IMR-90 (cell line): ENCODE measurements at regions not wholly inside any gene's neighbourhood (a gene's known extent, or its start where the extent isn't known, plus 50 kb on each side); places are given as distances from the start of the nearest gene placed in this dataset.

Experiments used
- ATAC-seq: fragments of 200-7000 bp; cut with Tn5 transposase; 2 replicates; pipeline ENCODE4 v1.9.1; 2020; ENCODE audit warnings: low read depth, mild to moderate bottlenecking, moderate library complexity
- BruUV-seq: library from RNA; stranded (reverse); fragments of 400-500 nt; replicated peaks from 2 replicates; lab custom pipeline; 2021; lab: Mats Ljungman, UMichigan
- CTCF ChIA-PET: fragments of 300-600 bp; formaldehyde crosslinking; extraction: SDS; loops from one replicate; lab custom pipeline; 2021; ENCODE audit warnings: antibody characterized with exemption; lab: Yijun Ruan, JAX
- POLR2A ChIA-PET: fragments of 300-600 bp; sonication (Branson Sonifier 250); formaldehyde crosslinking; loops from one replicate; lab custom pipeline; 2022; ENCODE audit warnings: antibody characterized with exemption; ENCODE audit not compliant: unreplicated experiment; lab: Charles Lee
- DNase-seq: peaks from one replicate; pipeline ENCODE4 v3.0.0; 2013
- H2AFZ ChIP-seq: replicated peaks from 2 replicates; pipeline ENCODE3; 2013; ENCODE audit warnings: low read length, mild to moderate bottlenecking; ENCODE audit not compliant: poor library complexity
- H2AK5ac ChIP-seq: 2 replicates; pipeline ENCODE4 v1.6.1; 2013; ENCODE audit warnings: low read depth, low read length, inconsistent platforms
- H2AK9ac ChIP-seq: replicated peaks from 2 replicates; pipeline ENCODE3; 2013; ENCODE audit warnings: mild to moderate bottlenecking, low read depth, low read length, moderate library complexity; ENCODE audit not compliant: poor library complexity
- H2BK120ac ChIP-seq: 2 replicates; pipeline ENCODE4 v1.6.1; 2013; ENCODE audit warnings: low read depth, low read length, inconsistent platforms
- H2BK15ac ChIP-seq: 3 replicates; pipeline ENCODE4 v1.6.1; 2013; ENCODE audit warnings: low read depth, low read length, inconsistent platforms
- H2BK20ac ChIP-seq: 2 replicates; pipeline ENCODE4 v1.6.1; 2013; ENCODE audit warnings: low read depth, mild to moderate bottlenecking, inconsistent platforms, low read length, moderate library complexity
- H2BK5ac ChIP-seq: 2 replicates; pipeline ENCODE4 v1.6.1; 2013; ENCODE audit warnings: mild to moderate bottlenecking, low read depth, low read length, inconsistent platforms; ENCODE audit not compliant: poor library complexity, severe bottlenecking
- H3K14ac ChIP-seq: replicated peaks from 2 replicates; pipeline ENCODE4 v1.6.1; 2013; ENCODE audit warnings: low read depth, low read length, inconsistent platforms
- H3K18ac ChIP-seq: 2 replicates; pipeline ENCODE4 v1.6.1; 2013; ENCODE audit warnings: low read depth, low read length, control low read depth
- H3K23ac ChIP-seq: 2 replicates; pipeline ENCODE4 v1.6.1; 2013; ENCODE audit warnings: low read depth, low read length, inconsistent platforms
- H3K27ac ChIP-seq: 2 replicates; pipeline ENCODE4 v1.5.1; 2013; ENCODE audit warnings: mild to moderate bottlenecking, control low read depth, low read length; ENCODE audit not compliant: insufficient read depth
- H3K27me3 ChIP-seq: 2 replicates; pipeline ENCODE4 v1.6.1; 2013; ENCODE audit warnings: low read length; ENCODE audit not compliant: control insufficient read depth, insufficient read depth
- H3K36me3 ChIP-seq: 2 replicates; pipeline ENCODE4 v1.6.1; 2013; ENCODE audit warnings: low read length, mixed read lengths; ENCODE audit not compliant: control insufficient read depth, insufficient read depth
- H3K4ac ChIP-seq: 2 replicates; pipeline ENCODE4 v1.6.1; 2013; ENCODE audit warnings: low read depth, low read length, inconsistent platforms
- H3K4me1 ChIP-seq: 2 replicates; pipeline ENCODE4 v1.6.1; 2013; ENCODE audit warnings: low read length, mixed read lengths; ENCODE audit not compliant: control insufficient read depth, insufficient read depth
- H3K4me2 ChIP-seq: 2 replicates; pipeline ENCODE4 v1.6.1; 2013; ENCODE audit warnings: low read depth, mild to moderate bottlenecking, control low read depth, low read length, moderate library complexity
- H3K4me3 ChIP-seq: 2 replicates; pipeline ENCODE4 v1.5.1; 2013; ENCODE audit warnings: low read depth, mild to moderate bottlenecking, control low read depth, low read length, moderate library complexity; ENCODE audit not compliant: insufficient read depth
- H3K56ac ChIP-seq: 2 replicates; pipeline ENCODE4 v1.6.1; 2013; ENCODE audit warnings: low read length, inconsistent platforms; ENCODE audit not compliant: insufficient read depth; ENCODE audit errors: extremely low read depth
- H3K79me1 ChIP-seq, 2 experiments: 2 replicates each; pipeline ENCODE4 v1.6.1; 2013; ENCODE audit warnings: low read length in 2 of 2, inconsistent platforms in 1 of 2, low read depth in 1 of 2
- H3K9ac ChIP-seq: 2 replicates; pipeline ENCODE4 v1.6.1; 2013; ENCODE audit warnings: low read depth, low read length, control low read depth
- H3K9me1 ChIP-seq: 2 replicates; pipeline ENCODE4 v1.6.1; 2013; ENCODE audit warnings: low read length, inconsistent platforms; ENCODE audit not compliant: insufficient read depth
- H3K9me3 ChIP-seq: 2 replicates; pipeline ENCODE4 v1.6.1; 2013; ENCODE audit warnings: low read length; ENCODE audit not compliant: control insufficient read depth, insufficient read depth
- H4K20me1 ChIP-seq: 2 replicates; pipeline ENCODE4 v1.6.1; 2013; ENCODE audit warnings: low read length, inconsistent platforms; ENCODE audit not compliant: insufficient read depth
- H4K5ac ChIP-seq: 2 replicates; pipeline ENCODE4 v1.6.1; 2013; ENCODE audit warnings: mild to moderate bottlenecking, low read depth, low read length, control low read depth
- H4K8ac ChIP-seq, 2 experiments: 2 replicates each; pipeline ENCODE4 v1.6.1; 2013; ENCODE audit warnings: low read depth in 2 of 2, low read length in 2 of 2, control low read depth in 1 of 2, inconsistent platforms in 1 of 2
- H4K91ac ChIP-seq: 2 replicates; pipeline ENCODE4 v1.6.1; 2013; ENCODE audit warnings: low read depth, low read length, inconsistent platforms; ENCODE audit not compliant: insufficient read depth
- BHLHE40 ChIP-seq: fragments of 150-350 bp; IDR thresholded peaks from 2 replicates; pipeline ENCODE4 v1.6.1; 2016; ENCODE audit warnings: mild to moderate bottlenecking, low read depth, low read length
- CEBPB ChIP-seq: IDR thresholded peaks from 2 replicates; pipeline ENCODE4 v1.6.1; 2012; ENCODE audit warnings: low read depth, low read length, improper control_type of control experiment
- CHD1 ChIP-seq: IDR thresholded peaks from 2 replicates; pipeline ENCODE4 v1.6.1; 2012; ENCODE audit warnings: low read depth, low read length, improper control_type of control experiment
- FOS ChIP-seq: fragments of 150-350 bp; IDR thresholded peaks from 2 replicates; pipeline ENCODE4 v1.6.1; 2016; ENCODE audit warnings: low read depth, low read length
- MAFK ChIP-seq: IDR thresholded peaks from 2 replicates; pipeline ENCODE4 v1.6.1; 2012; ENCODE audit warnings: low read depth, low read length, improper control_type of control experiment
- MAZ ChIP-seq: IDR thresholded peaks from 2 replicates; pipeline ENCODE4 v1.6.1; 2012; ENCODE audit warnings: low read depth, mild to moderate bottlenecking, low read length, improper control_type of control experiment, moderate library complexity, borderline replicate concordance
- MXI1 ChIP-seq: IDR thresholded peaks from 2 replicates; pipeline ENCODE4 v1.6.1; 2012; ENCODE audit warnings: low read depth, mild to moderate bottlenecking, low read length, moderate library complexity, borderline replicate concordance
- NFE2L2 ChIP-seq: fragments of 150-350 bp; IDR thresholded peaks from 2 replicates; pipeline ENCODE4 v1.6.1; 2016; ENCODE audit warnings: low read depth, mild to moderate bottlenecking, low read length
- POLR2A ChIP-seq: IDR thresholded peaks from 2 replicates; pipeline ENCODE4 v1.6.1; 2012; ENCODE audit warnings: mild to moderate bottlenecking, low read depth, low read length
- RAD21 ChIP-seq: IDR thresholded peaks from 2 replicates; pipeline ENCODE4 v1.6.1; 2012; ENCODE audit warnings: low read length, improper control_type of control experiment
- RCOR1 ChIP-seq: IDR thresholded peaks from 2 replicates; pipeline ENCODE4 v1.6.1; 2012; ENCODE audit warnings: mild to moderate bottlenecking, low read length, improper control_type of control experiment; ENCODE audit not compliant: insufficient replicate concordance
- RFX5 ChIP-seq: IDR thresholded peaks from 2 replicates; pipeline ENCODE4 v1.8.0; 2012; ENCODE audit warnings: low read depth, mild to moderate bottlenecking, low read length, moderate library complexity
- SMC3 ChIP-seq: fragments of 150-350 bp; IDR thresholded peaks from 2 replicates; pipeline ENCODE4 v1.6.1; 2016; ENCODE audit warnings: low read depth, mild to moderate bottlenecking, antibody characterized with exemption, low read length, moderate library complexity
- WGBS, 2 experiments: methylation state at CpG; one replicate each; pipeline versions ENCODE4 v1.1.5 to v1.1.7; 2013; ENCODE audit warnings: missing lambda C conversion rate in 2 of 2; ENCODE audit not compliant: insufficient read length in 1 of 2; ENCODE audit errors: extremely low coverage in 2 of 2; 5-methylcytosine and 5-hydroxymethylcytosine counted together
- dilution Hi-C: fragments of 300-500 bp; cut with HindIII; formaldehyde crosslinking; loops from one replicate; pipeline ENCODE4 v1.14.3; 2018; ENCODE audit warnings: low sequenced_read_pairs; ENCODE audit not compliant: unreplicated experiment
- in situ Hi-C: fragments of 300-500 bp; cut with MboI; formaldehyde crosslinking; loops from 3 replicates; pipeline ENCODE4 v1.14.3; 2019; ENCODE audit warnings: low sequenced_read_pairs, inconsistent platforms, mixed read lengths
- intact Hi-C: fragments of 100-400 bp; cut with micrococcal nuclease; formaldehyde crosslinking; loops from 2 replicates; pipeline ENCODE4 v1.10.0; 2022
- TF ChIP-seq, protein P1 (sequence below): fragments of 150-350 bp; IDR thresholded peaks from 2 replicates; pipeline ENCODE4 v1.6.1; 2016; ENCODE audit warnings: low read depth, mild to moderate bottlenecking, low read length, moderate library complexity, borderline replicate concordance
- TF ChIP-seq, protein P2 (sequence below): conservative IDR thresholded peaks from 2 replicates; pipeline ENCODE4 v1.5.1; 2012; ENCODE audit warnings: mild to moderate bottlenecking, low read depth, low read length, improper control_type of control experiment

GRCh38 chr10:83301732-83302131 is 837.6 kb upstream of the GHITM start:
- Histone ChIP-seq H2AFZ (no peak overlapping the region), H3K4me2 (no peak overlapping the region), H2BK20ac (no peak overlapping the region), H3K14ac (no peak overlapping the region), H2BK15ac (no peak overlapping the region), H2BK120ac (no peak overlapping the region), H3K9me3 (peaks cover 4% of the 10 kb centered on the region), H3K9ac (no peak overlapping the region), H2BK5ac (no peak overlapping the region), H3K27ac (no peak overlapping the region), H2AK5ac (no peak overlapping the region), H2AK9ac (no peak overlapping the region), H3K56ac (no peak overlapping the region), H3K79me1 (no peaks in the 10 kb centered on the region), H3K36me3 (no peaks in the 10 kb centered on the region), H3K4me3 (no peak overlapping the region), H4K91ac (no peak overlapping the region), H4K5ac (no peak overlapping the region), H3K27me3 (no peaks in the 10 kb centered on the region), H4K8ac (no peak overlapping the region), H3K23ac (no peak overlapping the region), H3K4me1 (no peaks in the 10 kb centered on the region), H3K9me1 (no peaks in the 10 kb centered on the region), H3K4ac (no peak overlapping the region), H3K18ac (no peak overlapping the region), H4K20me1 (no peaks in the 10 kb centered on the region)
- CTCF ChIA-PET = no interaction called here
- in situ Hi-C loops = no loop called here
- ATAC-seq = no peak
- dilution Hi-C loops = no loop called here
- POLR2A ChIA-PET = no interaction called here
- intact Hi-C loops = no loop called here
- 71% methylated on average over 1 of the region's 2 CpGs; no CpG with 5 or more reads in 1 of the 2 experiments for WGBS, 2 experiments
- no peak for TF ChIP-seq RAD21
- TF ChIP-seq NFE2L2 = no peak
- no peak for TF ChIP-seq BHLHE40
- TF ChIP-seq MAFK = no peak
- TF ChIP-seq RFX5 = no peak
- TF ChIP-seq, protein P1, sequence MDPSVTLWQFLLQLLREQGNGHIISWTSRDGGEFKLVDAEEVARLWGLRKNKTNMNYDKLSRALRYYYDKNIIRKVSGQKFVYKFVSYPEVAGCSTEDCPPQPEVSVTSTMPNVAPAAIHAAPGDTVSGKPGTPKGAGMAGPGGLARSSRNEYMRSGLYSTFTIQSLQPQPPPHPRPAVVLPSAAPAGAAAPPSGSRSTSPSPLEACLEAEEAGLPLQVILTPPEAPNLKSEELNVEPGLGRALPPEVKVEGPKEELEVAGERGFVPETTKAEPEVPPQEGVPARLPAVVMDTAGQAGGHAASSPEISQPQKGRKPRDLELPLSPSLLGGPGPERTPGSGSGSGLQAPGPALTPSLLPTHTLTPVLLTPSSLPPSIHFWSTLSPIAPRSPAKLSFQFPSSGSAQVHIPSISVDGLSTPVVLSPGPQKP = no peak
- no peak for TF ChIP-seq MXI1
- TF ChIP-seq SMC3 = no peak
- no peak for TF ChIP-seq CHD1
- TF ChIP-seq POLR2A = no peak
- TF ChIP-seq FOS = no peak
- TF ChIP-seq RCOR1 = no peak
- no peak for TF ChIP-seq MAZ
- TF ChIP-seq CEBPB = no peak
- TF ChIP-seq, protein P2, sequence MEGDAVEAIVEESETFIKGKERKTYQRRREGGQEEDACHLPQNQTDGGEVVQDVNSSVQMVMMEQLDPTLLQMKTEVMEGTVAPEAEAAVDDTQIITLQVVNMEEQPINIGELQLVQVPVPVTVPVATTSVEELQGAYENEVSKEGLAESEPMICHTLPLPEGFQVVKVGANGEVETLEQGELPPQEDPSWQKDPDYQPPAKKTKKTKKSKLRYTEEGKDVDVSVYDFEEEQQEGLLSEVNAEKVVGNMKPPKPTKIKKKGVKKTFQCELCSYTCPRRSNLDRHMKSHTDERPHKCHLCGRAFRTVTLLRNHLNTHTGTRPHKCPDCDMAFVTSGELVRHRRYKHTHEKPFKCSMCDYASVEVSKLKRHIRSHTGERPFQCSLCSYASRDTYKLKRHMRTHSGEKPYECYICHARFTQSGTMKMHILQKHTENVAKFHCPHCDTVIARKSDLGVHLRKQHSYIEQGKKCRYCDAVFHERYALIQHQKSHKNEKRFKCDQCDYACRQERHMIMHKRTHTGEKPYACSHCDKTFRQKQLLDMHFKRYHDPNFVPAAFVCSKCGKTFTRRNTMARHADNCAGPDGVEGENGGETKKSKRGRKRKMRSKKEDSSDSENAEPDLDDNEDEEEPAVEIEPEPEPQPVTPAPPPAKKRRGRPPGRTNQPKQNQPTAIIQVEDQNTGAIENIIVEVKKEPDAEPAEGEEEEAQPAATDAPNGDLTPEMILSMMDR = no peak
- no peak for DNase-seq
- BruUV-seq = no TSS peak
